ENCODE measurements at regions not wholly inside any gene's neighbourhood (a gene's known extent, or its start where the extent isn't known, plus 50 kb on each side); places are given as distances from the start of the nearest gene placed in this dataset.

- Histone ChIP-seq H3K4me1 (ENCODE audit: low read length) (no peaks in the 10 kb centered on the region), H3K27ac (ENCODE audit: low read length) (no peak overlapping the region), H3K9ac (ENCODE audit: low read length) (no peak overlapping the region), H3K9me2 (replicated peaks; ENCODE audit: insufficient read depth, low read length) (no peaks in the 10 kb centered on the region), H3K4me2 (ENCODE audit: low read depth, low read length) (no peak overlapping the region), H3K79me2 (ENCODE audit: low read length) (no peaks in the 10 kb centered on the region), H3K36me3 (replicated peaks; ENCODE audit: insufficient read depth, low read length) (no peaks in the 10 kb centered on the region), H3K9me3 (replicated peaks; ENCODE audit: insufficient read depth, low read length) (no peaks in the 10 kb centered on the region), H2AFZ (ENCODE audit: low read length) (no peak overlapping the region), H4K20me1 (ENCODE audit: insufficient read depth, low read length) (no peaks in the 10 kb centered on the region), H3K4me3 (ENCODE audit: low read length) (no peak overlapping the region), H3K27me3 (replicated peaks; ENCODE audit: insufficient read depth, low read length) (no peaks in the 10 kb centered on the region), H3F3A (ENCODE audit: insufficient read depth, low read length) (no peaks in the 10 kb centered on the region)
- no peak for DNase-seq
- TF ChIP-seq CTCF (IDR thresholded peaks at IDR 0.05; ENCODE audit: low read length) (no peak), EZH2 (optimal IDR thresholded peaks at IDR 0.05; ENCODE audit: low read depth, low read length) (no peak), EZH2phosphoT487 (IDR thresholded peaks at IDR 0.05; ENCODE audit: low read length) (no peak)
These were observed 116.1 kb downstream of the C16orf95 start for GRCh38 chr16:87201052-87201451.

- Histone ChIP-seq H2AFZ (ENCODE audit: low read length) (no peak overlapping the region), H3K9me3 (replicated peaks; ENCODE audit: insufficient read depth, low read length) (no peaks in the 10 kb centered on the region), H4K20me1 (ENCODE audit: insufficient read depth, low read length) (no peaks in the 10 kb centered on the region)
These were observed 115.4 kb downstream of the C16orf95 start for GRCh38 chr16:87201790-87202189.

GRCh38 chr16:87202346-87202745, 114.8 kb downstream of the C16orf95 start:
- Histone ChIP-seq H3K9me2 (replicated peaks; ENCODE audit: insufficient read depth, low read length) (no peaks in the 10 kb centered on the region), H3K27me3 (replicated peaks; ENCODE audit: insufficient read depth, low read length) (no peaks in the 10 kb centered on the region), H3K4me2 (ENCODE audit: low read depth, low read length) (no peak overlapping the region), H3K9ac (ENCODE audit: low read length) (no peak overlapping the region), H3K4me3 (ENCODE audit: low read length) (no peak overlapping the region), H3K4me1 (ENCODE audit: low read length) (no peaks in the 10 kb centered on the region), H4K20me1 (ENCODE audit: insufficient read depth, low read length) (no peaks in the 10 kb centered on the region), H3K36me3 (replicated peaks; ENCODE audit: insufficient read depth, low read length) (no peaks in the 10 kb centered on the region), H3K79me2 (ENCODE audit: low read length) (no peaks in the 10 kb centered on the region), H3K27ac (ENCODE audit: low read length) (no peak overlapping the region), H3F3A (ENCODE audit: insufficient read depth, low read length) (no peaks in the 10 kb centered on the region), H3K9me3 (replicated peaks; ENCODE audit: insufficient read depth, low read length) (no peaks in the 10 kb centered on the region), H2AFZ (ENCODE audit: low read length) (no peak overlapping the region)
- no peak for DNase-seq
- TF ChIP-seq EZH2 (optimal IDR thresholded peaks at IDR 0.05; ENCODE audit: low read depth, low read length) (no peak), CTCF (IDR thresholded peaks at IDR 0.05; ENCODE audit: low read length) (no peak)

More at GRCh38 chr16:87201790-87202189, 115.4 kb downstream of the C16orf95 start:
- Histone ChIP-seq H3K4me2 (ENCODE audit: low read depth, low read length) (no peak overlapping the region), H3K9ac (ENCODE audit: low read length) (no peak overlapping the region), H3K4me1 (ENCODE audit: low read length) (no peaks in the 10 kb centered on the region), H3K79me2 (ENCODE audit: low read length) (no peaks in the 10 kb centered on the region), H3K27ac (ENCODE audit: low read length) (no peak overlapping the region), H3F3A (ENCODE audit: insufficient read depth, low read length) (no peaks in the 10 kb centered on the region), H3K4me3 (ENCODE audit: low read length) (no peak overlapping the region), H3K36me3 (replicated peaks; ENCODE audit: insufficient read depth, low read length) (no peaks in the 10 kb centered on the region), H3K27me3 (replicated peaks; ENCODE audit: insufficient read depth, low read length) (no peaks in the 10 kb centered on the region), H3K9me2 (replicated peaks; ENCODE audit: insufficient read depth, low read length) (no peaks in the 10 kb centered on the region)
- TF ChIP-seq EZH2phosphoT487 (IDR thresholded peaks at IDR 0.05; ENCODE audit: low read length) (no peak), EZH2 (optimal IDR thresholded peaks at IDR 0.05; ENCODE audit: low read depth, low read length) (no peak)
- DNase-seq: no peak

GRCh38 chr16:87203060-87203656, 114.0 kb downstream of the C16orf95 start:
- Histone ChIP-seq H3K27ac (ENCODE audit: low read length) (no peak overlapping the region), H3K9ac (ENCODE audit: low read length) (no peak overlapping the region), H3K79me2 (ENCODE audit: low read length) (no peaks in the 10 kb centered on the region), H3F3A (ENCODE audit: insufficient read depth, low read length) (no peaks in the 10 kb centered on the region), H3K4me3 (ENCODE audit: low read length) (no peak overlapping the region), H3K36me3 (replicated peaks; ENCODE audit: insufficient read depth, low read length) (no peaks in the 10 kb centered on the region), H4K20me1 (ENCODE audit: insufficient read depth, low read length) (no peaks in the 10 kb centered on the region), H3K27me3 (replicated peaks; ENCODE audit: insufficient read depth, low read length) (no peaks in the 10 kb centered on the region), H3K9me3 (replicated peaks; ENCODE audit: insufficient read depth, low read length) (no peaks in the 10 kb centered on the region), H3K4me1 (ENCODE audit: low read length) (no peaks in the 10 kb centered on the region), H3K4me2 (ENCODE audit: low read depth, low read length) (no peak overlapping the region), H3K9me2 (replicated peaks; ENCODE audit: insufficient read depth, low read length) (no peaks in the 10 kb centered on the region), H2AFZ (ENCODE audit: low read length) (no peak overlapping the region)
- peak; percentile 49 for DNase-seq
- TF ChIP-seq EZH2 (optimal IDR thresholded peaks at IDR 0.05; ENCODE audit: low read depth, low read length) (no peak), CTCF (IDR thresholded peaks at IDR 0.05; ENCODE audit: low read length) (peak; percentile 68)
